Esophagus squamous epithelium (tissue), 4 donors: ENCODE measurements at regions not wholly inside any gene's neighbourhood (a gene's known extent, or its start where the extent isn't known, plus 50 kb on each side); places are given as distances from the start of the nearest gene placed in this dataset.

ENCODE experiments used
- POLR2A ChIP-seq, 4 donors: fragments of 450-650 bp; IDR thresholded peaks; one replicate each; pipeline ENCODE4 v1.6.1; 2017; ENCODE audit warnings: antibody characterized with exemption in 4 of 4, mild to moderate bottlenecking in 4 of 4, moderate library complexity in 3 of 4
- TF ChIP-seq, protein P1 (sequence below), 6 experiments: fragments of 450-650 bp in 4 of 6; fragments of 200-600 bp in 2 of 6; sonication (generic) in 2 of 6; IDR thresholded peaks; one replicate each; pipeline ENCODE4 v1.5.1; 2016 to 2019; ENCODE audit warnings: antibody characterized with exemption in 6 of 6, mild to moderate bottlenecking in 4 of 6, moderate library complexity in 4 of 6

DNA sequence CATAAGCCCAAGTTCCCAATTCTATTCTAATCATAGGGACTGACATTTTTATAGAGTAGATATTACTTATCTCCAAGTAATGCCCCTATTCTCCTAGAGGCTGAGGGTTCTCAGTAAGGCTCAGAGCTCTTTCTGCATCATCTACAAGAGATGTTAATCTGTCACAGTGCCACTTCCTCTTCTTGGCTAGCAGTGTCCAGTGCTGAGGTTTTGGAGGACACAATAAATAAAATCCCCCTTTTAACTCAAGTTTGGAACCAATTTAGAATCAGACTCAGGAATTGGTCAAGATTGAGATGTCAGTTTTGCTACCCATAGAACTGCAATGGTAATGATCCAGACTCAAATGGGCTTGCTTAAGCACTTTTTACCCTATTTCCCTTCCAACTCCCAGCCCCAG lies 154.1 kb upstream of the ARID2 start:
- TF ChIP-seq, protein P1, sequence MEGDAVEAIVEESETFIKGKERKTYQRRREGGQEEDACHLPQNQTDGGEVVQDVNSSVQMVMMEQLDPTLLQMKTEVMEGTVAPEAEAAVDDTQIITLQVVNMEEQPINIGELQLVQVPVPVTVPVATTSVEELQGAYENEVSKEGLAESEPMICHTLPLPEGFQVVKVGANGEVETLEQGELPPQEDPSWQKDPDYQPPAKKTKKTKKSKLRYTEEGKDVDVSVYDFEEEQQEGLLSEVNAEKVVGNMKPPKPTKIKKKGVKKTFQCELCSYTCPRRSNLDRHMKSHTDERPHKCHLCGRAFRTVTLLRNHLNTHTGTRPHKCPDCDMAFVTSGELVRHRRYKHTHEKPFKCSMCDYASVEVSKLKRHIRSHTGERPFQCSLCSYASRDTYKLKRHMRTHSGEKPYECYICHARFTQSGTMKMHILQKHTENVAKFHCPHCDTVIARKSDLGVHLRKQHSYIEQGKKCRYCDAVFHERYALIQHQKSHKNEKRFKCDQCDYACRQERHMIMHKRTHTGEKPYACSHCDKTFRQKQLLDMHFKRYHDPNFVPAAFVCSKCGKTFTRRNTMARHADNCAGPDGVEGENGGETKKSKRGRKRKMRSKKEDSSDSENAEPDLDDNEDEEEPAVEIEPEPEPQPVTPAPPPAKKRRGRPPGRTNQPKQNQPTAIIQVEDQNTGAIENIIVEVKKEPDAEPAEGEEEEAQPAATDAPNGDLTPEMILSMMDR (IDR thresholded peaks at IDR 0.05) = no peak
- TF ChIP-seq POLR2A (IDR thresholded peaks at IDR 0.05) = no peak
